ENCODE measurements at regions not wholly inside any gene's neighbourhood (a gene's known extent, or its start where the extent isn't known, plus 50 kb on each side); places are given as distances from the start of the nearest gene placed in this dataset.
"Not testable (repeated sequence)": the region's sequence is repeated elsewhere in the genome, so short reads cannot be mapped to it uniquely, and the experiment has no call there.

DNA sequence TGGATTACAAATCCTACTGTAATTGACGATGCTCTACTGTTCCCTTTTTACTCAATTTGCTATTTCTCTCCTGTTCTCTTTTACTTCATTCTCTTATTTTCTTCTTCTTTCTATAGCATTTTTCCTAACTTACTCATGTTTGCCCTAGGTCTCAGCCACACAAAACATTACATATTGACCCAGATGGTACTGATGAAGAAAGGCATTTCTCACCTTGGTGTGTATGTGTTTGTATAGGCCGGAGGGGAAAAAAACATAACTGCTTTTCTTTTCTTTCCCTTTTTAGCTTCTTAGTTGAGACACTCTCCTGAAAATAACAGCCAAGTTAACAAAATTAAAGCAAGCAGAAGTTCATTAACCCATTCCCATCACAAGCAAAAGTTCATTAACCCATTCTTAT, 1019.8 kb upstream of the CDH18 start:
- DNase-seq = no peak

- not testable (repeated sequence) for DNase-seq
Observed at GRCh38 chr5:20988933-20989332, 1000.9 kb upstream of the CDH18 start.

GRCh38 chr5:20985754-20986153, 997.8 kb upstream of the CDH18 start:
- DNase-seq = no peak

DNA sequence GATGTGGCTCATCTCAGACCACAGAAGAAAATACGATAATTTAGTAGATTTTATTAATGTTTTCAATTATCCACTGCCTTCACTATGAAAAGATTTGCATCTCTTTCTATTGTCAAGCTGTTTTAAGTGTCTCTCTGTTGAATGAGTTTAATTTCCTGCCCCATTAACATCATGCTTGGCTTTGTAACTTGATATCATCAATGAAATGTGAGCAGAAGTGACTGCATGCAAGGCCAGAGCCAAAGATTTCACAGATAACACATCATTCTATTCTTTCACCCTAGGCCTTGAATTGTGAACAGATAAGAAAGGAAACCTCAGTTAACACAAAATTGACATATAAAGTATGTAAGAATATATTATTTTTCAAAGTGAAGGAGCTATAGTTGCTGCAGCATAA, 986.4 kb upstream of the CDH18 start:
- peak; percentile 59 for DNase-seq

DNA sequence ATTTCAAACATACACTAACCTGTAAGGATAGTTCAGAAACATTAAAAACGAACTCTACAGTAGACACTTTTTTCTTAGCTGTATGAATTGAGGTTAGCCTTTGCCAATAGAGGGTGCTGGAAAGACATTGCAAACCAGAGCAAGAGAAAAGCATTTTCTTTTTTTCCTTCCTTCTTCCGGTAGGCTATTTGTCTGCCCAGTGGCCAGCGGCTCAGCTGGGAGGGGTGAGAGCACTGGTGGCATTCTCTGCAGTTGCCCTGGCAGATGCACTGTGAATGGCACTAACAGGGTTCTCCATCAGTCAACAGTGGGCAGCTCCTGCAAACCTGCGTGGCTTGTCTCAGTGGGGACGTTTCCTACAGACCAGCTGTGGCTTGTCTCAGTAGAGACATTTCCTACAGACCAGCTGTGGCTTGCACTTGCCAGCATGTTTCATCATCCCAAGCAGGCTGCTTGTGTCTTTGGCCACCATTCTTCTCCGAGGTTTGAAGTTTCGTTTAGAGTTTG, 984.5 kb upstream of the CDH18 start:
- DNase-seq = peak; percentile 48

- no peak for DNase-seq
Observed at GRCh38 chr5:20959347-20959746, 971.3 kb upstream of the CDH18 start.

GRCh38 chr5:20958641-20959040, 970.6 kb upstream of the CDH18 start:
- DNase-seq = no peak

DNA sequence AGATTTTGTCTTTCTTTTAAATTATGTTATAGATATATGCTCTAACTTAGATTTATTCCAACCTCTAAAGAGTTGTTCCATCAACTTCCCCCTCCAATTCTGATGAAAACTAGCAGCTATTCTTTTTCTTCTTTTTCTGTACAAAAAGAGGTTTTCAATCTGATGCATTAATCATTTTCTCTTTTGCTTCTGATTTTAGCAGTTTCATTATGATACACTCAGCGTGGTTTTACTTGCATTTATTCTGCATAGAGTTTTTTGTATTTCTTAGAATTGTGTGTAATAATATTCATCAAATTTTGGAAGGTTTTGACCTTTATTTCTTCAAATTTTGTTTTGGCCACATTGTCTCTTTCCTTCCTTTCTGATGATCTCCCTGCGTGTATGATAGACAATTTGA, 968.1 kb upstream of the CDH18 start:
- no peak for DNase-seq

DNA sequence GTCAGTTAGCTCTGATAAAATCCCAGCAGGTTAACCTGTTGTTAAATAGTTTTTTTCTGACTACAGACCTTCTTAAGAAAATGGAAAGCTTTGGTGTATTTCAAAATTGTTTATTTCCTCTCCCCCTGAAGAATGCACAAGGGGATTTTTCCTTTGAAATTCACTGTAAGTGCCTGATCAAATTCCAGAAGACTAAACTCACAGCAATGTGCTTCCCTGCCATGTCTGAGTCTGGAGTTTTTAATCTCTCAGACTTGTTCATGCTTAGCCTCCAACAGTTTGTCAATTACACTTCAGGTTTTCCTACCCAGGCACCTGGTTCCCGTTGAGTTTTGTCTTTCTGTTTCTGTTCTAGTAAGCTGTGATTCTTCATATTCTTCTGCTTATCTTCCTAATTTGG, 961.6 kb upstream of the CDH18 start:
- DNase-seq = no peak

DNA sequence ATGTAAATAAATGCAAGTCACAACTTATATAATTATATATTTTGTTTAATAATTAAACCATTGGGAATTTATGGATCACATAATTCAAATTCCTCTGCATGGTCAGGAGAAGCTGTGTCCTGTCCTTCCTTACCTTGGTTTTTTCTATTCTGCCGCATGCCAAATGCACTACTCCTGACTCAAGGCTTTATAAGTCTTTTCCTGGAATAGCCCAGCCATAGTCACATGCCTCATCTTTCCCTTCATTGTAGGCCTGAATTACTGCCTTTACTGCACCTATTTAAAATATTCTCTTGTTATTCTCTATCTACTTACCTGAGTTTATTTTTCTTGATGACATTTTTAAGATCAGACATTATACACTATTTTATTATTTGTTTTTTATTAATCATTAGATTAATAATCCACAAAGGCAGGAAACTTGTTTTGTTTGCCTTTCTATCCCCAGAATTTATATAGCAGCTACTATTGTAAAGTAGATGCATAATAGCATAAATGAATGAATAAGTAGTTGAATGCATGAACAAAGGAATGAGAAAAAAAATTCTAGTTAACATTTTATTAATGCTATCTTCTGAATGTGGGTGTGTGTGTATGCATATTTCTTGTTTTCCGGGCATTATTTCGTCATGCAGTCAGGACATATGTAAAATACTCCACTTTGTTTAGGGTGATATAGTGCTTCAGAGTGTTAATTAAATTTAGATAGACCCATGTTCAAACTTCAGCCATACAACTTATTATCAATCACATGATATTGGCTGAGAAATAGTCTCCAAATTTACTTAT, 955.4 kb upstream of the CDH18 start:
- not testable (repeated sequence) for DNase-seq

GRCh38 chr5:20942603-20943002, 954.6 kb upstream of the CDH18 start:
- DNase-seq = not testable (repeated sequence)

- not testable (repeated sequence) for DNase-seq
Observed at GRCh38 chr5:20940786-20941185, 952.8 kb upstream of the CDH18 start.

GRCh38 chr5:20890936-20891335, 902.9 kb upstream of the CDH18 start:
- not testable (repeated sequence) for DNase-seq

- not testable (repeated sequence) for DNase-seq
Observed at GRCh38 chr5:20875726-20876125, 887.7 kb upstream of the CDH18 start.

DNA sequence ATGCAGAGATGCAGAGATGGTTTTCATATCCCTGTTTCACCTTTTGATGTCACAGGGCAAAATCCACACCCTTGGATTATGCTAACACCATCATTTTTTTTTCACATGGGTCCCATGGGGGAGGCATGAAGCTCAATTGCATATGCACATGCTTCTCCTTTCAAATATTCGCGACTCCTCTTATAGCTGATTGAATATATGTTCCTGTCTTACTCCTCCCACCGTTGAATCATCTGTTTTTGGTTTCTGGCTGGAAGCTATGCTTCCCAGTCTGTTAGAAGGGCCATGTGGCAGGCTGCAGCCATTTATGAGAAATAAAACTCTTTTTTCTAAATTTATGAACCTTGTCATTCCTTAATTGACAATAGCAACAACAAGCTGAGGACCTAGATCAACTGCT, 877.9 kb upstream of the CDH18 start:
- not testable (repeated sequence) for DNase-seq

- no peak for DNase-seq
Observed at GRCh38 chr5:20833081-20833627, 845.2 kb upstream of the CDH18 start.

- DNase-seq = no peak
Observed at GRCh38 chr5:20832204-20833080, 844.4 kb upstream of the CDH18 start.

- not testable (repeated sequence) for DNase-seq
Observed at GRCh38 chr5:20825951-20826350, 838.0 kb upstream of the CDH18 start.

DNA sequence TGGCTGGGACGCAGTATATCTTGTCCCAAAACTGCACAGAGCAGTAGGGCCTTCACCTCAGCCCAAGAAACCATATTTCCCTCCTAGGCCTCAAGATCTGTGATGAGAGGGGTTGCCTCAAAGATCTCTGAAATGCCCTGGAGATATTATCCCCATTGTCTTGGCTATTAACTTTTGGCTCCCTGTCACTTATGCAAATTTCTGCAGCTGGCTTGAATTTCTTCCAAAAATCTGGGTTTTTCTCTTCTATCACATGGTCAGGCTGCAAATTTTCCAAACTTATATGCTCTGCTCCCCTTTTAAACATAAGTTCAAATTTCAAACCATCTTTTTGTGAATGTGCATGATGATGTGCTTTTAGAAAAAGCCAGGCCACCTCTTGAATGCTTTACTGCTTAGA, 809.2 kb upstream of the CDH18 start:
- not testable (repeated sequence) for DNase-seq

- not testable (repeated sequence) for DNase-seq
Observed at GRCh38 chr5:20784755-20785154, 796.8 kb upstream of the CDH18 start.

DNA sequence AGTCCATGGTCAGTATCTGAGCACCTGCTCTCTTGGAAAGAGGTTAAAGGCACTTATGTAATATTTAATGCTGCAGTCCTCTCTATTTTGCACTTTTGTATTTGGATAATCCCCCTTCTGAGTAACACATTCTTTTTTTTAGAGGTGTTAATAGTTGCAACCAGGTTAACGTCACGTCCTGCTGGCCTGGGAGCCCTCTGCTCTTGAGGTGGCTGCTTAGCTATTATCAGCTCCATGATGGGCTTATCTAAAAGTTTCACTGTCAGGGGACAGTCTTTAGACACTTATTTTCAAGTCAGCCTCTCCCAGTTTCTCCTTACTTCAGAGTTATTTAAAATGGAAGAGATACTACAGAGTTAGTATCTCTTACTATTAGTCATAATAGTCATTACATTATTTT, 795.5 kb upstream of the CDH18 start:
- DNase-seq = not testable (repeated sequence)

GRCh38 chr5:20771338-20771737, 783.3 kb upstream of the CDH18 start:
- DNase-seq = not testable (repeated sequence)

DNA sequence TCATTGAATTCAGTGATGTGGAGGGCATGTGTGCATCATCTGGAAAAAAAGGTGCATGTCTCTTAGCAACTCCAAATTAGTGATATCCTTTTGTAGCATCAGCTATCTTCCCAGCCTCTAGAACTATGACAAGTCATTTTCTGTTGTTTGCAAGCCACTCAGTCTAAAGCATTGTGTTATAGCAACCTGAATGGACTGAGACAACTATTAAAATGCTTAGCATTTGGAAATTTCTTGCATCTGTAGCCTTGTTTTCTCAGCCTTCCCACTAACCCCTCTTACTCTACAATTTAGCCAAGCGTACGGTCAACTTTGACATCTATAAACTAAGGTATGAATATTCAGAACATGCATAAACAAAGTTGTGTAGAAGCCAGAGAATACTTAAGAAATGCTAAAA, 777.1 kb upstream of the CDH18 start:
- DNase-seq = not testable (repeated sequence)

Data from NCI-H2029 treated with DMSO at 0.1 percent for 48 hours (cell line).